Choroid plexus epithelial cell (primary cell): ENCODE measurements at regions not wholly inside any gene's neighbourhood (a gene's known extent, or its start where the extent isn't known, plus 50 kb on each side); places are given as distances from the start of the nearest gene placed in this dataset.
"Not testable (repeated sequence)": the region's sequence is repeated elsewhere in the genome, so short reads cannot be mapped to it uniquely, and the experiment has no call there.

Experiments used
- DNase-seq: peaks from one replicate; pipeline ENCODE4 v3.0.0-alpha.2; 2010; ENCODE audit warnings: low read depth
- H3K4me3 ChIP-seq: 2 replicates; pipeline ENCODE4 v1.5.1; 2011; ENCODE audit warnings: low read depth, mild to moderate bottlenecking, control low read depth, low read length, moderate library complexity
- CTCF ChIP-seq: conservative IDR thresholded peaks from 2 replicates; pipeline ENCODE4 v1.5.1; 2011; ENCODE audit warnings: low read depth, mild to moderate bottlenecking, control low read depth, inconsistent platforms, low read length, moderate library complexity

DNA sequence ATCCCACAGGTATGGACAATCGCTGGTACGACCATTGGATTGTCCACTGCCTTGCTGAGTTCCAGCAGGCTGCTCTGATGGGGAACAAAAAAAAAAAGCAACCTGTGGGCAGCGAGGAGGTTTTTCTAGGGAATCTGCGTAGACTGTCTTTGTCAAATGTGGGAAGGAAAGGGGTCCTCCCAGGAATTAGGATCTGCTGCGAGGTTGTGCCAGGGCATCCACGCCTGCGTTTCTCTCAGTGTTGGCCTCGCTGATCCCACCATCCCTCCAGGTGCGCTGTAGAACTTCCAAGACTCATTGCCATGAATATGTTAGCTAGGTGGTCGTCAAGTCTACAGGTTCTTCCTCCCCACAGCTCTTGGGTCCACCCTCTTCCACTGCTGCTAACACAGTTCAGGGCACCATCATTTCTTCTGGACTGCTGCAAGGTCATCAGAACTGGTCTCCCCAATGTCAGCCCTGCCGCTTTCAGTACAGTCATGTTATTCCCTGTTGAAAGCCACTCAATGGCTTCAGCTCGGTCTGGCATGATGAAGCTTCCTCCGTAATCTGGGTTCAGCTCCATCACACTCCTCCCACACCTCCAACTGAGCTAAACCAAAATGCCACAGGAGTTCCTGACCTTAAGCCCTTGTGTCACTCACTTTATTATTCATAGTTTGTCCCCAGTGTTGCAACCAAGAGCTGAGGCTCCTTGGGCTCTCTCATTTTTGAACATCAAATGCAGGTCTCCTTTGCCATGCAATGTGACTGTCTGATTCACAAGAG lies 79.5 kb upstream of the DMRT1 start:
- no peak for TF ChIP-seq CTCF

DNA sequence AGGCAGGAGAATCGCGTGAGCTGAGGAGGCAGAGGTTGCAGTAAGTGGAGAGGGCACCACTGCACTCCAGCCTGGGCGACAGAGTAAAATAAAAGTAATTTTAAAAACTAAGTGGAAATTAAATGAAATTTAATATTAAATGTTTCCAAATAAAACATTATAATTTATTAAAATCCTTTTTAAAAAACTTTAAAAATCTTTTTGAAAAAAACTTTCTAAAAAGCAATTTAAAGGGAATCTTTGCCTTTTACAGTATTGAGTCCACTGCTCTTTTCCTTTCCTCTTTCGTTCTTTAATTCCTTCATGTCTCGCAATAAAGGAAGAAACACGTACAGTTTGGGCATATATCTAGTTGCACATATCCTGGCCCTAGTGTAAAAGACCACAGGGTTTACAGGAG lies 77.8 kb upstream of the DMRT1 start:
- no peak overlapping the region for H3K4me3 ChIP-seq
- DNase-seq: no peak
- TF ChIP-seq CTCF: no peak

More for the DNA sequence above, 79.5 kb upstream of the DMRT1 start:
- H3K4me3 ChIP-seq: no peak overlapping the region
- no peak for DNase-seq

DNA sequence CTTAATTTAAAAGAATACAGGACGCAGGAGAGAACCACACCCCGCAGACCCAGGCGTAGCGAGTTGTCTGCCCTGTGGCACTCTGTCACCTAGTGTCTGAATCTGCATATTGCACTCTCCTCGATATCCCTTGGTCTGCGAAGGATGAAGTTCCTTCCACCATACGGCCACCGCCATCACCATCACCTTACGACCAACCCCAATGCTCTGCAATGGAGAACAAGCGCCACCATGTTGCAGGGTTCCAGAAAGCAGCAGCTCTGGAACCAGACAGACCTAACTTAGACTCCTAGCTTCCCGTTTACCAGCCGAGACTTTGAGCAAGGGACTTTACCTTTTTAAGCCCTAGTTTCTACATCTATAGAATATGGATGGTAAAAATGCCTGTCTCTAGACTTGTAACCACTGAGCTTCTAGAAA lies 77.4 kb upstream of the DMRT1 start:
- peak; percentile 93 for TF ChIP-seq CTCF
- DNase-seq: peak; percentile 81
- no peak overlapping the region for H3K4me3 ChIP-seq

- no peak for DNase-seq
- no peak for TF ChIP-seq CTCF
- H3K4me3 ChIP-seq: no peak overlapping the region
Measured at GRCh38 chr9:764986-765385, 76.5 kb upstream of the DMRT1 start.

- not testable (repeated sequence) for H3K4me3 ChIP-seq, DNase-seq
Measured at GRCh38 chr9:767061-767561, 74.4 kb upstream of the DMRT1 start.

DNA sequence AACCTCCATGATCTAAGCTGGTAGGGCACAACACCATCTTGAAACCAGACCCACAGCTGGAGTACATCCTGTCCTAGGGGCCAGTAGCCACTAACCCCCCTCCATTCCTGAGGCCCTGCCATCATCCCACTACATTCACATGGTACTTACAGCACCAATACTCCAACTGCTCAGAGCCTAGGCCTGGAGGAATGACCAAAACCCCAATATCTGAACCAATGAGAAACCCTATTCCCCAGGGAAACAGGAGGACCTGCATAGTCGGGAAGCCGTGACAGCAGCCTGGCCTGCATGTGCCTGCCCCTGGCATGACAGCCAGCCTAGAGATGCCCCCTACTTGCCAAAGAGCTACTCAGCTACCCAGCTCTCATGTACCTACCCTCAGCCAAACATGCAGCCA lies 65.4 kb upstream of the DMRT1 start:
- no peak for TF ChIP-seq CTCF
- H3K4me3 ChIP-seq: no peak overlapping the region
- no peak for DNase-seq

DNA sequence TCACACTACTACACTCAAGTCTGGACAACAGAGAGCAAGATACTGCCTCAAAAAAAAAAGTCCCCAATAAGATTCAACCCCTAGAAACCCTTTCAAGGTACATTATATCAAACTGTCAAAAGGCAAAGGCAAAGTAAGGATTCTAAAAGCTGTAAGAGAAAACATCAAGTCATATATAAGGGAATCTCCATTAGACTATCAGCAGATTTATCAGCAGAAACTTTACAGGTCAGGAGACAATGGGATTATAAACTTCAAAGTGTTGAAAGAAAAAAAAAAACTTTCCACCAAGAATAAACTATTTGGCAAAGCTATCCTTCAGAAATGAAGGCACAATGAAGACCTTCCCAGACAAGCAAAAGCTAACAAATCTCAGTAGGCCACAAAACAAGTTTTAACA lies 63.5 kb upstream of the DMRT1 start:
- no peak for DNase-seq
- H3K4me3 ChIP-seq: no peak overlapping the region
- no peak for TF ChIP-seq CTCF
